Neural progenitor cell (in vitro differentiated cells): ENCODE measurements at regions not wholly inside any gene's neighbourhood (a gene's known extent, or its start where the extent isn't known, plus 50 kb on each side); places are given as distances from the start of the nearest gene placed in this dataset.

Experiments used
- EZH2phosphoT487 ChIP-seq: fragments of 200-600 bp; sonication (generic); IDR thresholded peaks from 2 replicates; pipeline ENCODE4 v1.6.1; 2017; ENCODE audit warnings: antibody characterized with exemption
- TF ChIP-seq, protein P1 (sequence below): fragments of 200-600 bp; sonication (generic); IDR thresholded peaks from 2 replicates; pipeline ENCODE4 v1.5.1; 2017; ENCODE audit warnings: antibody characterized with exemption, mild to moderate bottlenecking

DNA sequence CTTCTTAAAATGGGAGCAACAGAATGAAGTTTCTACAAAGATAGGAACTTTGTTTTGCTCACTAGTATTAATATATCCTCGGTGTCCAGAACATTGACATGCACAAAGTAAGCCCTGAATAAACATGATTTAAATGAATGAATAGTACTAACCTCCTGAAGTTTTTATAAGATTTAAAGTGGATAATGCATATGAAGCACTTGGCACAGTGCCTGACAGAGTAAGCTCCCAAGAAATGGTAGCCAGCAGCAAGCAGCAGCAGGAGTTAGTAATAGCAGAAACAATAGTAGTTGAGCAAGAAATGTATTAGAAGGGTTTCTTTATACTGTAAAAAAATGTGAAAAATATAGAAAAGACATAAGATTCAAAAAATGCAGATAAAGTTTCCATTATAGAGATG lies 258.1 kb upstream of the C1orf87 start:
- TF ChIP-seq, protein P1, sequence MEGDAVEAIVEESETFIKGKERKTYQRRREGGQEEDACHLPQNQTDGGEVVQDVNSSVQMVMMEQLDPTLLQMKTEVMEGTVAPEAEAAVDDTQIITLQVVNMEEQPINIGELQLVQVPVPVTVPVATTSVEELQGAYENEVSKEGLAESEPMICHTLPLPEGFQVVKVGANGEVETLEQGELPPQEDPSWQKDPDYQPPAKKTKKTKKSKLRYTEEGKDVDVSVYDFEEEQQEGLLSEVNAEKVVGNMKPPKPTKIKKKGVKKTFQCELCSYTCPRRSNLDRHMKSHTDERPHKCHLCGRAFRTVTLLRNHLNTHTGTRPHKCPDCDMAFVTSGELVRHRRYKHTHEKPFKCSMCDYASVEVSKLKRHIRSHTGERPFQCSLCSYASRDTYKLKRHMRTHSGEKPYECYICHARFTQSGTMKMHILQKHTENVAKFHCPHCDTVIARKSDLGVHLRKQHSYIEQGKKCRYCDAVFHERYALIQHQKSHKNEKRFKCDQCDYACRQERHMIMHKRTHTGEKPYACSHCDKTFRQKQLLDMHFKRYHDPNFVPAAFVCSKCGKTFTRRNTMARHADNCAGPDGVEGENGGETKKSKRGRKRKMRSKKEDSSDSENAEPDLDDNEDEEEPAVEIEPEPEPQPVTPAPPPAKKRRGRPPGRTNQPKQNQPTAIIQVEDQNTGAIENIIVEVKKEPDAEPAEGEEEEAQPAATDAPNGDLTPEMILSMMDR: no peak
- TF ChIP-seq EZH2phosphoT487: no peak
